Astrocyte of the spinal cord (primary cell): ENCODE measurements at regions not wholly inside any gene's neighbourhood (a gene's known extent, or its start where the extent isn't known, plus 50 kb on each side); places are given as distances from the start of the nearest gene placed in this dataset.

ENCODE experiments used
- DNase-seq: peaks from one replicate; pipeline ENCODE4 v3.0.0; 2011; ENCODE audit warnings: low read depth, low spot score
- H3K4me3 ChIP-seq: 2 replicates; pipeline ENCODE4 v1.5.1; 2011; ENCODE audit warnings: low read depth, mild to moderate bottlenecking, low read length, moderate library complexity
- in situ Hi-C: cut with HindIII; loops from 2 replicates; pipeline ENCODE4 v1.10.0; 2017; ENCODE audit warnings: low sequenced_read_pairs
- TF ChIP-seq, protein P1 (sequence below): IDR thresholded peaks from 2 replicates; pipeline ENCODE4 v1.5.1; 2012; ENCODE audit warnings: low read depth, mild to moderate bottlenecking, low read length, inconsistent platforms

- TF ChIP-seq, protein P1, sequence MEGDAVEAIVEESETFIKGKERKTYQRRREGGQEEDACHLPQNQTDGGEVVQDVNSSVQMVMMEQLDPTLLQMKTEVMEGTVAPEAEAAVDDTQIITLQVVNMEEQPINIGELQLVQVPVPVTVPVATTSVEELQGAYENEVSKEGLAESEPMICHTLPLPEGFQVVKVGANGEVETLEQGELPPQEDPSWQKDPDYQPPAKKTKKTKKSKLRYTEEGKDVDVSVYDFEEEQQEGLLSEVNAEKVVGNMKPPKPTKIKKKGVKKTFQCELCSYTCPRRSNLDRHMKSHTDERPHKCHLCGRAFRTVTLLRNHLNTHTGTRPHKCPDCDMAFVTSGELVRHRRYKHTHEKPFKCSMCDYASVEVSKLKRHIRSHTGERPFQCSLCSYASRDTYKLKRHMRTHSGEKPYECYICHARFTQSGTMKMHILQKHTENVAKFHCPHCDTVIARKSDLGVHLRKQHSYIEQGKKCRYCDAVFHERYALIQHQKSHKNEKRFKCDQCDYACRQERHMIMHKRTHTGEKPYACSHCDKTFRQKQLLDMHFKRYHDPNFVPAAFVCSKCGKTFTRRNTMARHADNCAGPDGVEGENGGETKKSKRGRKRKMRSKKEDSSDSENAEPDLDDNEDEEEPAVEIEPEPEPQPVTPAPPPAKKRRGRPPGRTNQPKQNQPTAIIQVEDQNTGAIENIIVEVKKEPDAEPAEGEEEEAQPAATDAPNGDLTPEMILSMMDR, result no peak
- peak; percentile 90 for DNase-seq
- in situ Hi-C loops, result no loop called here
- H3K4me3 ChIP-seq, result no peak overlapping the region
These were observed 195.7 kb downstream of the PALM2AKAP2 start for GRCh38 chr9:109975574-109976295.

DNA sequence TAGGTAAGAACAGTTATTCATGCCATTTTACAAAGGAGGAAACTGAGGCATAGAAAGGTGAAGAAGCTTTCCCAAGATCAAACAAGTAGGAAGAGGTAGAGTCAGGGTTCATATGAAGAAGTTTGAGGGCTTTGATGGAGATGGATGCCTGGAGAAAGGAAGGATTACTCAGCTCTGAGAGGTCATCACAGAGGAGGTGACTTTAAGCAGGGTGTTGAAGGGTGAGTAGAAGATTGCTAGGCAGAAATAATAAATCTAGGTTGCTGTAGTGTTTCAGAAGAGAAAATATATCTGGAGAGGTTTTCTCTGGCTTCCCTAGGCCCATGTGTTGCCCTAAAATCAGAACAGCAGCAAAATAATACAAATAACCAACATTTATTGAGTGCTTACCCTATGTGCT, 196.3 kb downstream of the PALM2AKAP2 start:
- no peak for DNase-seq
- H3K4me3 ChIP-seq, result no peak overlapping the region
- TF ChIP-seq, protein P1, result no peak
- in situ Hi-C loops, result no loop called here

DNA sequence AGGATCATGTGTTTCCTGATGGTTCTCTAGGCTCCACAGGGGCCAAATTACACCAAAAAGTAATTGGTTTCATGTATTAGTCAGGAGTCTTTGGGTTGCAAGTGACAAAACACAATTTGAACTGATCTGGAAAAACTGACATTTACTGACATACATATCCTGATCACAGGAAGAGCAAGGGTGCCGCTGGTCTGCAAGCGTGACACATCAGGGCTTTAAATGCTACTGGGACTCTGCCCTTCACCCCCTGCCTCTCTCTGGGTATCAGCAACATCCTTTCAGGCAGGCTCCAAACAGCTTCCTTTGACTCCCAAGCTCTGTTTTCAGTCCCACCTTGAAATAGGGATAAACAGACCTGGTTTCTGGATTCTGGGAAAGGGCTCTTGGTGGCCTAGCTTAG, 197.5 kb downstream of the PALM2AKAP2 start:
- no peak for DNase-seq
- TF ChIP-seq, protein P1, result no peak
- in situ Hi-C loops, result no loop called here
- H3K4me3 ChIP-seq, result no peak overlapping the region

DNA sequence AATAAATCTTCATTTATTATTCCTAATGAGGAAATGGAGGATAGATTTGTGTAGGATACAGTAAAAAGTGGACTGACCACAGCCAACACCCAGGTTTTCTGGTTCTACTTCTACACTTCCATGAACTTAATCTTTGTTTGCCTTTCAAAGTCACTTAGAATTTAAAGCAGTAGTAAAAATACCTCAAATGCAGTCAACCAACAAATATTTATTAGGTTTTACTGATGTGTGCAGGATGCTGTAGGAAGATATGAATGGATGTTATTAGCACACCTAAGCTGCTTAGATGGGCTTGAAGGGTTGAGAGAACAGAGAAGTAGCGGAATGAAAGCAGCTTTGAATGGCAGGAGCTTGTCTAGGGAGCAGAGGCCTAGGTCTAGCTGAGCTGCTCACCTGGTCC, 201.1 kb downstream of the PALM2AKAP2 start:
- DNase-seq, result no peak
- in situ Hi-C loops, result no loop called here
- TF ChIP-seq, protein P1, result no peak
- no peak overlapping the region for H3K4me3 ChIP-seq

GRCh38 chr9:109986521-109986991, 206.6 kb downstream of the PALM2AKAP2 start:
- peak; percentile 96 for DNase-seq
- in situ Hi-C loops, result no loop called here
- H3K4me3 ChIP-seq, result no peak overlapping the region
- TF ChIP-seq, protein P1, result no peak

DNA sequence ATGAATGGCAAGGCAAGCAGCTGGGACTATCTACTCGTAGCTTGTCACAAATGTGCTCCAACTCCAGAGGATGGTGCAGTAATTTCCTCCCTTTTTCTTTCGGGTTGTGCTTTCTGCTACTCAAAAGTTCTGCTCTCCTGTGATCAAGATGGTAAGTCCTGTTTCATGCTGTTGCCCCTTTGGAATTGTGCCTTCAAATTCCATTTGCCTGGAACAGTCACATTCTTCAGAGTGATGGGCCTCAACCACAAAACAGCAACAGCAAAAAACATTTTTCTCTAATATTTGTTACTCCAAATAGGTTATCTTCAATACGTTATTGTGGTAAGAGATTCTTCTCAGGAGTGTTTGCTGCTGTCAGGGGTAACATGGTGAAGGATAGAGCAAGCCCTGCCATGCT, 209.3 kb downstream of the PALM2AKAP2 start:
- TF ChIP-seq, protein P1, result no peak
- no peak overlapping the region for H3K4me3 ChIP-seq
- in situ Hi-C loops, result no loop called here
- DNase-seq, result peak; percentile 27

DNA sequence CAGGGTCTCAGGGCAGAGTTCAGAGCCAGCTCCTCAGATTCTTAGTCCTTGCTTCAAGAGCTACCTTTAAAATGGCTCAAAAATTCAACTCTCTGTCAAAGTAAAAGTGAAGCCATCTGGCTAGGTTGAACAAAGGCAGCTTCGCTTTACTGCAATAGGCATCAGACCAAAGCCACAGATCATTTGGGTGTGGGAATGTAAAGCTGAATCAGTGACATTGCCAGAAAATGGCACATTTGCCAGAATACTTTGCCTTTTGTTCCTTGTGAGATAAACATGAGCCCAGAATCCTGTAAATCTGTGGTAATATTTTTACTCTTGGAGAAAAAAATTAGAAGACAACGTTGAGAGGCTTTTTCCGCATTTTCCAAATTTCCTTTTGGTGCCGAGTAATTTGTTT, 210.5 kb downstream of the PALM2AKAP2 start:
- TF ChIP-seq, protein P1, result no peak
- no peak overlapping the region for H3K4me3 ChIP-seq
- in situ Hi-C loops, result no loop called here
- peak; percentile 50 for DNase-seq
